ENCODE measurements at regions not wholly inside any gene's neighbourhood (a gene's known extent, or its start where the extent isn't known, plus 50 kb on each side); places are given as distances from the start of the nearest gene placed in this dataset.

DNA sequence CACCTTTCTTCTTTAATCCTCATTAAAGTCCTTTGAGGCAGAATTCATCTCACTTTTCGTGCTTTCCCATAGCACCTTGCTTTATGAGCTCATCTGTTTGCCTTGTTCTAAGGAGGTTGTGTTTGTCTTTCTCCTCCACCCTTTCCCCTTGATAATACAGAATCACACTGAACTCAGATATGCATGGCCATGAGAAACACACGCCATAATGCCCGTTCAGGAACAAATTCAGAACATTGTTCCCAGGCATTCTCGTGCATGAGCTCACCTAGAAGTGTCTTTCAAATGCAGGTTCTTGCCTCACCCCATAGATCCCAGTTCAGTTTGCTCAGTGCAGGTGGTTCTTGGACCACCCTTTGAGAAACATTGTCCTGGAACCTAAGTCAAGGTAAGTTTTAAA lies 71.1 kb downstream of the TMEM114 start:
- TF ChIP-seq POLR2AphosphoS5 (IDR thresholded peaks at IDR 0.05; ENCODE audit: low read depth) (no peak), EZH2 (IDR thresholded peaks at IDR 0.05; ENCODE audit: low read depth, unreplicated experiment) (no peak), CREB1 (CRISPR knock-in tag; IDR thresholded peaks at IDR 0.05; ENCODE audit: low read depth) (no peak), EZH2phosphoT487 (IDR thresholded peaks at IDR 0.05; ENCODE audit: unreplicated experiment) (no peak), STAT1 (IDR thresholded peaks at IDR 0.05; ENCODE audit: unreplicated experiment) (no peak), JUNB (IDR thresholded peaks at IDR 0.05; ENCODE audit: unreplicated experiment) (no peak), ZNF114 (CRISPR knock-in tag; IDR thresholded peaks at IDR 0.05) (no peak)
- TF ChIP-seq, protein P1, sequence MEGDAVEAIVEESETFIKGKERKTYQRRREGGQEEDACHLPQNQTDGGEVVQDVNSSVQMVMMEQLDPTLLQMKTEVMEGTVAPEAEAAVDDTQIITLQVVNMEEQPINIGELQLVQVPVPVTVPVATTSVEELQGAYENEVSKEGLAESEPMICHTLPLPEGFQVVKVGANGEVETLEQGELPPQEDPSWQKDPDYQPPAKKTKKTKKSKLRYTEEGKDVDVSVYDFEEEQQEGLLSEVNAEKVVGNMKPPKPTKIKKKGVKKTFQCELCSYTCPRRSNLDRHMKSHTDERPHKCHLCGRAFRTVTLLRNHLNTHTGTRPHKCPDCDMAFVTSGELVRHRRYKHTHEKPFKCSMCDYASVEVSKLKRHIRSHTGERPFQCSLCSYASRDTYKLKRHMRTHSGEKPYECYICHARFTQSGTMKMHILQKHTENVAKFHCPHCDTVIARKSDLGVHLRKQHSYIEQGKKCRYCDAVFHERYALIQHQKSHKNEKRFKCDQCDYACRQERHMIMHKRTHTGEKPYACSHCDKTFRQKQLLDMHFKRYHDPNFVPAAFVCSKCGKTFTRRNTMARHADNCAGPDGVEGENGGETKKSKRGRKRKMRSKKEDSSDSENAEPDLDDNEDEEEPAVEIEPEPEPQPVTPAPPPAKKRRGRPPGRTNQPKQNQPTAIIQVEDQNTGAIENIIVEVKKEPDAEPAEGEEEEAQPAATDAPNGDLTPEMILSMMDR (conservative IDR thresholded peaks at IDR 0.05; ENCODE audit: low read depth in 2 of 2) = no peak
- TF ChIP-seq, protein P2, sequence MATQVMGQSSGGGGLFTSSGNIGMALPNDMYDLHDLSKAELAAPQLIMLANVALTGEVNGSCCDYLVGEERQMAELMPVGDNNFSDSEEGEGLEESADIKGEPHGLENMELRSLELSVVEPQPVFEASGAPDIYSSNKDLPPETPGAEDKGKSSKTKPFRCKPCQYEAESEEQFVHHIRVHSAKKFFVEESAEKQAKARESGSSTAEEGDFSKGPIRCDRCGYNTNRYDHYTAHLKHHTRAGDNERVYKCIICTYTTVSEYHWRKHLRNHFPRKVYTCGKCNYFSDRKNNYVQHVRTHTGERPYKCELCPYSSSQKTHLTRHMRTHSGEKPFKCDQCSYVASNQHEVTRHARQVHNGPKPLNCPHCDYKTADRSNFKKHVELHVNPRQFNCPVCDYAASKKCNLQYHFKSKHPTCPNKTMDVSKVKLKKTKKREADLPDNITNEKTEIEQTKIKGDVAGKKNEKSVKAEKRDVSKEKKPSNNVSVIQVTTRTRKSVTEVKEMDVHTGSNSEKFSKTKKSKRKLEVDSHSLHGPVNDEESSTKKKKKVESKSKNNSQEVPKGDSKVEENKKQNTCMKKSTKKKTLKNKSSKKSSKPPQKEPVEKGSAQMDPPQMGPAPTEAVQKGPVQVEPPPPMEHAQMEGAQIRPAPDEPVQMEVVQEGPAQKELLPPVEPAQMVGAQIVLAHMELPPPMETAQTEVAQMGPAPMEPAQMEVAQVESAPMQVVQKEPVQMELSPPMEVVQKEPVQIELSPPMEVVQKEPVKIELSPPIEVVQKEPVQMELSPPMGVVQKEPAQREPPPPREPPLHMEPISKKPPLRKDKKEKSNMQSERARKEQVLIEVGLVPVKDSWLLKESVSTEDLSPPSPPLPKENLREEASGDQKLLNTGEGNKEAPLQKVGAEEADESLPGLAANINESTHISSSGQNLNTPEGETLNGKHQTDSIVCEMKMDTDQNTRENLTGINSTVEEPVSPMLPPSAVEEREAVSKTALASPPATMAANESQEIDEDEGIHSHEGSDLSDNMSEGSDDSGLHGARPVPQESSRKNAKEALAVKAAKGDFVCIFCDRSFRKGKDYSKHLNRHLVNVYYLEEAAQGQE (IDR thresholded peaks at IDR 0.05; ENCODE audit: unreplicated experiment) = no peak
- TF ChIP-seq, protein P3, sequence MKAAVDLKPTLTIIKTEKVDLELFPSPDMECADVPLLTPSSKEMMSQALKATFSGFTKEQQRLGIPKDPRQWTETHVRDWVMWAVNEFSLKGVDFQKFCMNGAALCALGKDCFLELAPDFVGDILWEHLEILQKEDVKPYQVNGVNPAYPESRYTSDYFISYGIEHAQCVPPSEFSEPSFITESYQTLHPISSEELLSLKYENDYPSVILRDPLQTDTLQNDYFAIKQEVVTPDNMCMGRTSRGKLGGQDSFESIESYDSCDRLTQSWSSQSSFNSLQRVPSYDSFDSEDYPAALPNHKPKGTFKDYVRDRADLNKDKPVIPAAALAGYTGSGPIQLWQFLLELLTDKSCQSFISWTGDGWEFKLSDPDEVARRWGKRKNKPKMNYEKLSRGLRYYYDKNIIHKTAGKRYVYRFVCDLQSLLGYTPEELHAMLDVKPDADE (IDR thresholded peaks at IDR 0.05) = no peak

Data from GM23338 (cell line).